Jurkat, Clone E6-1 (cell line): ENCODE measurements at regions not wholly inside any gene's neighbourhood (a gene's known extent, or its start where the extent isn't known, plus 50 kb on each side); places are given as distances from the start of the nearest gene placed in this dataset.
A peak's percentile ranks its signal among the peaks of the same experiment; 100 is the strongest.
"Not testable (repeated sequence)": the region's sequence is repeated elsewhere in the genome, so short reads cannot be mapped to it uniquely, and the experiment has no call there.

Source experiments
- DNase-seq: peaks from one replicate; pipeline ENCODE4 v3.0.0-alpha.2; 2011; ENCODE audit warnings: low read depth, low spot score
- H3K4me3 ChIP-seq: 2 replicates; pipeline ENCODE4 v1.5.1; 2011; ENCODE audit warnings: mild to moderate bottlenecking, low read length, control low read depth, moderate library complexity

- no peak for DNase-seq
- H3K4me3 ChIP-seq = no peak overlapping the region
Observed at GRCh38 chr4:146088690-146089089, 86.8 kb upstream of the LSM6 start.

- no peak for DNase-seq
- H3K4me3 ChIP-seq = no peak overlapping the region
Observed at GRCh38 chr4:146087856-146088255, 87.7 kb upstream of the LSM6 start.

GRCh38 chr4:146076081-146076480, 99.4 kb upstream of the LSM6 start:
- DNase-seq = no peak

GRCh38 chr4:146073517-146073916, 102.0 kb upstream of the LSM6 start:
- no peak for DNase-seq
- no peak overlapping the region for H3K4me3 ChIP-seq

More at GRCh38 chr4:146076081-146076480, 99.4 kb upstream of the LSM6 start:
- H3K4me3 ChIP-seq = no peak overlapping the region

GRCh38 chr4:146072376-146072775, 103.1 kb upstream of the LSM6 start:
- H3K4me3 ChIP-seq = no peak overlapping the region
- no peak for DNase-seq

- no peak overlapping the region for H3K4me3 ChIP-seq
Observed at GRCh38 chr4:146071390-146071789, 104.1 kb upstream of the LSM6 start.

GRCh38 chr4:146063143-146063542, 112.4 kb upstream of the LSM6 start:
- H3K4me3 ChIP-seq = no peak overlapping the region
- DNase-seq = no peak

More at GRCh38 chr4:146071390-146071789, 104.1 kb upstream of the LSM6 start:
- DNase-seq = no peak

GRCh38 chr4:146062340-146062739, 113.2 kb upstream of the LSM6 start:
- DNase-seq = no peak
- H3K4me3 ChIP-seq = no peak overlapping the region

GRCh38 chr4:146061610-146062334, 113.7 kb upstream of the LSM6 start:
- no peak overlapping the region for H3K4me3 ChIP-seq
- DNase-seq = no peak

GRCh38 chr4:146059865-146060264, 115.7 kb upstream of the LSM6 start:
- DNase-seq = no peak
- H3K4me3 ChIP-seq = no peak overlapping the region

- no peak for DNase-seq
- no peak overlapping the region for H3K4me3 ChIP-seq
Observed at GRCh38 chr4:146059151-146059550, 116.4 kb upstream of the LSM6 start.

GRCh38 chr4:146058531-146058930, 117.0 kb upstream of the LSM6 start:
- DNase-seq = no peak
- no peak overlapping the region for H3K4me3 ChIP-seq

- DNase-seq = no peak
- H3K4me3 ChIP-seq = no peak overlapping the region
Observed at GRCh38 chr4:146054676-146055075, 116.1 kb upstream of the ZNF827 start.

- DNase-seq = no peak
- H3K4me3 ChIP-seq = no peak overlapping the region
Observed at GRCh38 chr4:146053891-146054290, 115.3 kb upstream of the ZNF827 start.

- H3K4me3 ChIP-seq = no peak overlapping the region
Observed at GRCh38 chr4:146051728-146052391, 113.2 kb upstream of the ZNF827 start.

GRCh38 chr4:146051223-146051622, 112.6 kb upstream of the ZNF827 start:
- H3K4me3 ChIP-seq = no peak overlapping the region

More at GRCh38 chr4:146051728-146052391, 113.2 kb upstream of the ZNF827 start:
- no peak for DNase-seq

GRCh38 chr4:146049802-146050201, 111.2 kb upstream of the ZNF827 start:
- DNase-seq = no peak
- H3K4me3 ChIP-seq = no peak overlapping the region

More at GRCh38 chr4:146051223-146051622, 112.6 kb upstream of the ZNF827 start:
- DNase-seq = no peak

- peak; percentile 14 for DNase-seq
- not testable (repeated sequence) for H3K4me3 ChIP-seq
Observed at GRCh38 chr4:146047768-146048167, 109.1 kb upstream of the ZNF827 start.

- DNase-seq = no peak
- no peak overlapping the region for H3K4me3 ChIP-seq
Observed at GRCh38 chr4:146041139-146042004, 102.7 kb upstream of the ZNF827 start.

GRCh38 chr4:146040623-146041022, 102.0 kb upstream of the ZNF827 start:
- H3K4me3 ChIP-seq = no peak overlapping the region
- no peak for DNase-seq
